Transverse colon (tissue), 4 donors: ENCODE measurements at regions not wholly inside any gene's neighbourhood (a gene's known extent, or its start where the extent isn't known, plus 50 kb on each side); places are given as distances from the start of the nearest gene placed in this dataset.

Experiments
- DNase-seq: peaks from one replicate; pipeline ENCODE4 v3.0.0-alpha.2; 2019
- H3K27ac ChIP-seq, 4 donors: fragments of 200-600 bp; sonication (generic); 2 replicates each; pipeline ENCODE4 v1.5.1; 2016 to 2018; ENCODE audit warnings: inconsistent platforms in 4 of 4
- H3K27me3 ChIP-seq: fragments of 200-600 bp; sonication (generic); 2 replicates; pipeline ENCODE4 v1.5.1; 2017; ENCODE audit warnings: inconsistent platforms
- H3K36me3 ChIP-seq, 4 donors: fragments of 200-600 bp; sonication (generic); 2 replicates each; pipeline ENCODE4 v1.5.1; 2017 to 2019; ENCODE audit warnings: inconsistent platforms in 4 of 4
- H3K4me1 ChIP-seq, 4 donors: fragments of 200-600 bp; sonication (generic); 2 replicates each; pipeline ENCODE4 v1.5.1; 2017 to 2020; ENCODE audit warnings: inconsistent platforms in 4 of 4
- H3K4me3 ChIP-seq, 4 donors: fragments of 200-600 bp; sonication (generic); 1 replicate in 1 of 4; 2 replicates in 3 of 4; pipeline versions ENCODE4 v1.5.1 to v1.6.1; 2017 to 2019; ENCODE audit warnings: inconsistent platforms in 4 of 4
- H3K9me3 ChIP-seq, 2 donors: fragments of 200-600 bp; sonication (generic); 2 replicates each; pipeline ENCODE4 v1.5.1; 2017 to 2019; ENCODE audit warnings: inconsistent platforms in 2 of 2
- CTCF ChIP-seq, 5 experiments: fragments of 200-600 bp in 3 of 5; fragments of 450-650 bp in 2 of 5; sonication (generic) in 3 of 5; IDR thresholded peaks; 1 replicate in 2 of 5; 2 replicates in 3 of 5; pipeline ENCODE4 v1.5.1; 2016 to 2017; ENCODE audit warnings: antibody characterized with exemption in 5 of 5, inconsistent platforms in 3 of 5, mild to moderate bottlenecking in 2 of 5, moderate library complexity in 1 of 5
- EP300 ChIP-seq: sonication (generic); formaldehyde crosslinking; IDR thresholded peaks from one replicate; pipeline ENCODE4 v1.6.1; 2017; ENCODE audit warnings: antibody characterized with exemption, low read depth
- POLR2A ChIP-seq: fragments of 450-650 bp; IDR thresholded peaks from one replicate; pipeline ENCODE4 v1.6.1; 2016; ENCODE audit warnings: antibody characterized with exemption, mild to moderate bottlenecking, moderate library complexity
- POLR2AphosphoS5 ChIP-seq, 3 donors: sonication (generic); formaldehyde crosslinking; IDR thresholded peaks; one replicate each; pipeline ENCODE4 v1.6.1; 2016; ENCODE audit warnings: antibody characterized with exemption in 3 of 3
- WGBS, 2 donors: methylation state at CpG; one replicate each; pipeline ENCODE4 v1.1.5; 2018; ENCODE audit warnings: low coverage in 1 of 2; 5-methylcytosine and 5-hydroxymethylcytosine counted together
- in situ Hi-C, 4 donors: fragments of 200-750 bp; cut with MboI; loops; one replicate each; pipeline versions ENCODE4 v1.15.0 to v1.15.1; 2017; ENCODE audit warnings: low sequenced_read_pairs in 3 of 4, low pct_ligation_motif_present in 1 of 4, low pct_unique_long_range_greater_than_20kb in 1 of 4
- intact Hi-C: fragments of 100-400 bp; cut with DNase I; formaldehyde crosslinking; loops from one replicate; pipeline ENCODE4 v1.15.1; 2023; ENCODE audit warnings: low total_unique reads

GRCh38 chr2:211175956-211176355 is 619.6 kb downstream of the CPS1 start:
- 75 to 90% methylated on average over 2 of the region's 2 CpGs for WGBS, 2 donors
- TF ChIP-seq CTCF (IDR thresholded peaks at IDR 0.05): no peak
- TF ChIP-seq EP300: no peak
- TF ChIP-seq POLR2A: no peak
- no peak for TF ChIP-seq POLR2AphosphoS5 (IDR thresholded peaks at IDR 0.05)
- DNase-seq: no peak
- in situ Hi-C loops: no loop called here
- H3K36me3 ChIP-seq: no peaks in the 10 kb centered on the region
- H3K9me3 ChIP-seq: no peaks in the 10 kb centered on the region
- no peaks in the 10 kb centered on the region for H3K4me1 ChIP-seq
- H3K4me3 ChIP-seq: no peak overlapping the region
- H3K27ac ChIP-seq: no peak overlapping the region
- intact Hi-C loops: no loop called here
- H3K27me3 ChIP-seq: no peaks in the 10 kb centered on the region

GRCh38 chr2:211176514-211177141 is 620.2 kb downstream of the CPS1 start:
- TF ChIP-seq CTCF (IDR thresholded peaks at IDR 0.05): no peak
- TF ChIP-seq EP300: no peak
- TF ChIP-seq POLR2AphosphoS5 (IDR thresholded peaks at IDR 0.05): no peak
- no peak for TF ChIP-seq POLR2A
- no peaks in the 10 kb centered on the region for H3K9me3 ChIP-seq
- H3K27ac ChIP-seq: no peak overlapping the region
- no peak overlapping the region for H3K4me3 ChIP-seq
- intact Hi-C loops (no loop called here), in situ Hi-C loops (no loop called here)
- no peaks in the 10 kb centered on the region for H3K27me3 ChIP-seq
- H3K4me1 ChIP-seq: no peaks in the 10 kb centered on the region
- no peak for DNase-seq
- no peaks in the 10 kb centered on the region for H3K36me3 ChIP-seq

- Histone ChIP-seq H3K27ac (no peak overlapping the region), H3K9me3 (no peaks in the 10 kb centered on the region), H3K4me3 (no peak overlapping the region), H3K4me1 (no peaks in the 10 kb centered on the region), H3K36me3 (no peaks in the 10 kb centered on the region), H3K27me3 (no peaks in the 10 kb centered on the region)
- in situ Hi-C loops (no loop called here), intact Hi-C loops (no loop called here)
- WGBS, 2 donors: 30 to 31% methylated on average over 5 of the region's 5 CpGs
- TF ChIP-seq POLR2AphosphoS5 (IDR thresholded peaks at IDR 0.05) (no peak), CTCF (IDR thresholded peaks at IDR 0.05) (no peak), POLR2A (no peak), EP300 (no peak)
- DNase-seq: no peak
Measured at GRCh38 chr2:211181626-211182025, 625.2 kb downstream of the CPS1 start.

- Histone ChIP-seq H3K27ac (no peak overlapping the region), H3K27me3 (no peaks in the 10 kb centered on the region), H3K9me3 (no peaks in the 10 kb centered on the region), H3K4me3 (no peak overlapping the region), H3K4me1 (no peaks in the 10 kb centered on the region), H3K36me3 (no peaks in the 10 kb centered on the region)
- in situ Hi-C loops: no loop called here
- intact Hi-C loops: no loop called here
- TF ChIP-seq EP300 (no peak), POLR2AphosphoS5 (IDR thresholded peaks at IDR 0.05) (no peak), POLR2A (no peak), CTCF (IDR thresholded peaks at IDR 0.05) (no peak)
- DNase-seq: no peak
Measured at GRCh38 chr2:211187602-211188001, 631.2 kb downstream of the CPS1 start.
